Testis (tissue), 2 donors: ENCODE measurements at regions not wholly inside any gene's neighbourhood (a gene's known extent, or its start where the extent isn't known, plus 50 kb on each side); places are given as distances from the start of the nearest gene placed in this dataset.

Experiments used
- CTCF ChIP-seq, 3 experiments: fragments of 450-650 bp in 2 of 3; fragments of 200-600 bp in 1 of 3; sonication (generic) in 1 of 3; IDR thresholded peaks; one replicate each; pipeline ENCODE4 v1.5.1; 2016 to 2019; ENCODE audit warnings: antibody characterized with exemption in 3 of 3, mild to moderate bottlenecking in 2 of 3, moderate library complexity in 1 of 3
- POLR2A ChIP-seq: fragments of 450-650 bp; IDR thresholded peaks from one replicate; pipeline ENCODE4 v1.6.1; 2017; ENCODE audit warnings: antibody characterized with exemption, mild to moderate bottlenecking, moderate library complexity

- TF ChIP-seq CTCF (IDR thresholded peaks at IDR 0.05): no peak
- TF ChIP-seq POLR2A: no peak
Measured at GRCh38 chr13:87344176-87344575, 327.0 kb upstream of the SLITRK5 start.
